ENCODE measurements at regions not wholly inside any gene's neighbourhood (a gene's known extent, or its start where the extent isn't known, plus 50 kb on each side); places are given as distances from the start of the nearest gene placed in this dataset.

- POLR2A ChIA-PET: no interaction called here
- CTCF ChIA-PET: interaction anchor here (0.7 to 10.0 kb wide), 3 partner anchors 11 to 67 kb away, joined by 3 to 120 read pairs (median 3); no protein-coding TSS in a partner anchor
These were observed 134.8 kb upstream of the RPS6KA2 start for GRCh38 chr6:166761801-166762200.

GRCh38 chr6:166760288-166760687 is 133.2 kb upstream of the RPS6KA2 start:
- H3K27ac ChIP-seq (ENCODE audit: extremely low read depth, low read depth, low read length): no peak overlapping the region
- POLR2A ChIA-PET: no interaction called here
- H3K4me1 ChIP-seq (ENCODE audit: control insufficient read depth, insufficient read depth, low read length): no peaks in the 10 kb centered on the region
- TF ChIP-seq ZNF707 (tag by site-specific recombination; IDR thresholded peaks at IDR 0.05) (no peak), ZNF701 (tag by site-specific recombination; IDR thresholded peaks at IDR 0.05) (no peak), ZNF266 (tag by site-specific recombination; IDR thresholded peaks at IDR 0.05; ENCODE audit: low read depth) (no peak), ZNF362 (tag by site-specific recombination; IDR thresholded peaks at IDR 0.05) (no peak), HOXC10 (CRISPR knock-in tag; IDR thresholded peaks at IDR 0.05) (no peak), ZNF600 (tag by site-specific recombination; IDR thresholded peaks at IDR 0.05) (no peak), GLIS1 (tag by site-specific recombination; IDR thresholded peaks at IDR 0.05) (no peak), ZNF274 (IDR thresholded peaks at IDR 0.05; ENCODE audit: low read length) (no peak), ZNF274 (tag by site-specific recombination; IDR thresholded peaks at IDR 0.05; ENCODE audit: borderline replicate concordance) (no peak), ZNF223 (tag by site-specific recombination; IDR thresholded peaks at IDR 0.05) (no peak)
- TF ChIP-seq, protein P1, sequence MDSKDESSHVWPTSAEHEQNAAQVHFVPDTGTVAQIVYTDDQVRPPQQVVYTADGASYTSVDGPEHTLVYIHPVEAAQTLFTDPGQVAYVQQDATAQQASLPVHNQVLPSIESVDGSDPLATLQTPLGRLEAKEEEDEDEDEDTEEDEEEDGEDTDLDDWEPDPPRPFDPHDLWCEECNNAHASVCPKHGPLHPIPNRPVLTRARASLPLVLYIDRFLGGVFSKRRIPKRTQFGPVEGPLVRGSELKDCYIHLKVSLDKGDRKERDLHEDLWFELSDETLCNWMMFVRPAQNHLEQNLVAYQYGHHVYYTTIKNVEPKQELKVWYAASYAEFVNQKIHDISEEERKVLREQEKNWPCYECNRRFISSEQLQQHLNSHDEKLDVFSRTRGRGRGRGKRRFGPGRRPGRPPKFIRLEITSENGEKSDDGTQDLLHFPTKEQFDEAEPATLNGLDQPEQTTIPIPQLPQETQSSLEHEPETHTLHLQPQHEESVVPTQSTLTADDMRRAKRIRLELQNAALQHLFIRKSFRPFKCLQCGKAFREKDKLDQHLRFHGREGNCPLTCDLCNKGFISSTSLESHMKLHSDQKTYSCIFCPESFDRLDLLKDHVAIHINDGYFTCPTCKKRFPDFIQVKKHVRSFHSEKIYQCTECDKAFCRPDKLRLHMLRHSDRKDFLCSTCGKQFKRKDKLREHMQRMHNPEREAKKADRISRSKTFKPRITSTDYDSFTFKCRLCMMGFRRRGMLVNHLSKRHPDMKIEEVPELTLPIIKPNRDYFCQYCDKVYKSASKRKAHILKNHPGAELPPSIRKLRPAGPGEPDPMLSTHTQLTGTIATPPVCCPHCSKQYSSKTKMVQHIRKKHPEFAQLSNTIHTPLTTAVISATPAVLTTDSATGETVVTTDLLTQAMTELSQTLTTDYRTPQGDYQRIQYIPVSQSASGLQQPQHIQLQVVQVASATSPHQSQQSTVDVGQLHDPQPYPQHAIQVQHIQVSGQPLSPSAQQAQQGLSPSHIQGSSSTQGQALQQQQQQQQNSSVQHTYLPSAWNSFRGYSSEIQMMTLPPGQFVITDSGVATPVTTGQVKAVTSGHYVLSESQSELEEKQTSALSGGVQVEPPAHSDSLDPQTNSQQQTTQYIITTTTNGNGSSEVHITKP (tag by site-specific recombination; IDR thresholded peaks at IDR 0.05): no peak
- CTCF ChIA-PET: interaction anchor here (10.0 kb wide), 1 partner anchor 13 kb away, joined by 120 read pairs; no protein-coding TSS in a partner anchor
- H3K4me3 ChIP-seq (ENCODE audit: low read depth, low read length): no peak overlapping the region
- H3K9me3 ChIP-seq (ENCODE audit: control insufficient read depth, insufficient read depth, low read depth, low read length): no peaks in the 10 kb centered on the region
- H3K36me3 ChIP-seq (ENCODE audit: control insufficient read depth in 2 of 2, insufficient read depth in 1 of 2, low read length in 2 of 2): no peaks in the 10 kb centered on the region

More at GRCh38 chr6:166761801-166762200, 134.8 kb upstream of the RPS6KA2 start:
- Histone ChIP-seq H3K36me3 (ENCODE audit: control insufficient read depth in 2 of 2, insufficient read depth in 1 of 2, low read length in 2 of 2) (no peaks in the 10 kb centered on the region), H3K4me1 (ENCODE audit: control insufficient read depth, insufficient read depth, low read length) (no peaks in the 10 kb centered on the region), H3K27ac (ENCODE audit: extremely low read depth, low read depth, low read length) (no peak overlapping the region), H3K9me3 (ENCODE audit: control insufficient read depth, insufficient read depth, low read depth, low read length) (no peaks in the 10 kb centered on the region), H3K4me3 (ENCODE audit: low read depth, low read length) (no peak overlapping the region)
- TF ChIP-seq ZNF843 (tag by site-specific recombination; IDR thresholded peaks at IDR 0.05) (no peak), ZNF791 (tag by site-specific recombination; IDR thresholded peaks at IDR 0.05) (no peak), SCRT1 (tag by site-specific recombination; IDR thresholded peaks at IDR 0.05; ENCODE audit: borderline replicate concordance) (no peak), MEIS1 (CRISPR knock-in tag; IDR thresholded peaks at IDR 0.05; ENCODE audit: borderline replicate concordance) (no peak), ZNF112 (tag by site-specific recombination; IDR thresholded peaks at IDR 0.05) (no peak), ZBTB21 (tag by site-specific recombination; IDR thresholded peaks at IDR 0.05) (no peak), ZNF501 (tag by site-specific recombination; IDR thresholded peaks at IDR 0.05) (no peak), ZNF777 (tag by site-specific recombination; IDR thresholded peaks at IDR 0.05; ENCODE audit: borderline replicate concordance) (no peak), GFI1B (tag by site-specific recombination; IDR thresholded peaks at IDR 0.05) (no peak), ELK4 (IDR thresholded peaks at IDR 0.05; ENCODE audit: borderline replicate concordance, low read depth, low read length) (no peak), ZNF121 (tag by site-specific recombination; IDR thresholded peaks at IDR 0.05) (no peak), PBX3 (CRISPR knock-in tag; IDR thresholded peaks at IDR 0.05) (no peak), ZNF596 (tag by site-specific recombination; IDR thresholded peaks at IDR 0.05) (no peak), ZNF266 (tag by site-specific recombination; IDR thresholded peaks at IDR 0.05; ENCODE audit: low read depth) (no peak), ZNF677 (tag by site-specific recombination; IDR thresholded peaks at IDR 0.05) (no peak), BCL11A (tag by site-specific recombination; IDR thresholded peaks at IDR 0.05; ENCODE audit: low read depth) (no peak)
- TF ChIP-seq, protein P2, sequence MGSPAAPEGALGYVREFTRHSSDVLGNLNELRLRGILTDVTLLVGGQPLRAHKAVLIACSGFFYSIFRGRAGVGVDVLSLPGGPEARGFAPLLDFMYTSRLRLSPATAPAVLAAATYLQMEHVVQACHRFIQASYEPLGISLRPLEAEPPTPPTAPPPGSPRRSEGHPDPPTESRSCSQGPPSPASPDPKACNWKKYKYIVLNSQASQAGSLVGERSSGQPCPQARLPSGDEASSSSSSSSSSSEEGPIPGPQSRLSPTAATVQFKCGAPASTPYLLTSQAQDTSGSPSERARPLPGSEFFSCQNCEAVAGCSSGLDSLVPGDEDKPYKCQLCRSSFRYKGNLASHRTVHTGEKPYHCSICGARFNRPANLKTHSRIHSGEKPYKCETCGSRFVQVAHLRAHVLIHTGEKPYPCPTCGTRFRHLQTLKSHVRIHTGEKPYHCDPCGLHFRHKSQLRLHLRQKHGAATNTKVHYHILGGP (tag by site-specific recombination; IDR thresholded peaks at IDR 0.05): no peak

Data from HEK293 (cell line).